ENCODE measurements at regions not wholly inside any gene's neighbourhood (a gene's known extent, or its start where the extent isn't known, plus 50 kb on each side); places are given as distances from the start of the nearest gene placed in this dataset.

- DNase-seq (ENCODE audit: low read depth in 2 of 2), result no peak
These were observed 161.5 kb upstream of the ESRRG start for GRCh38 chr1:216884614-216885229.

GRCh38 chr1:216883518-216883917, 160.3 kb upstream of the ESRRG start:
- DNase-seq (ENCODE audit: low read depth in 2 of 2), result no peak

GRCh38 chr1:216881695-216882094, 158.5 kb upstream of the ESRRG start:
- no peak for DNase-seq (ENCODE audit: low read depth in 2 of 2)

DNA sequence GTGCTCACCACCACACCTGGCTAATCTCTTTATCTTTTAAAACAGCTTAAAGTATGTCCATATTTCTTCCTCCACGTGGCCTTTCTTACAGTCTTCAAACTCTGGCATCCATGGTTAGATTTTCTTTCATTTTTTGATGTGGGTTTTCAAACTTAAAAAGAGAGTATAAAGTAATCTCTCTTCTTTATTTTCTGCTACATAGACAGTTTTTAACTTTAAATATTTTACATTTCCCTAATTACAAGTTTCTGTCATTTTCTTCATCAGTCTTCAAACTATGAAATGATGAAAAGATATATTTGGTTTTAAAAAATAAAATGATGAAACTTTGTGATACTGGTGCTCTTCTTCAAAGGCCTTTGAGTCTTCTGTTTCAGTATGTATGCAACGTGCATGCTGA, 143.5 kb upstream of the ESRRG start:
- no peak for DNase-seq (ENCODE audit: low read depth in 2 of 2)

DNA sequence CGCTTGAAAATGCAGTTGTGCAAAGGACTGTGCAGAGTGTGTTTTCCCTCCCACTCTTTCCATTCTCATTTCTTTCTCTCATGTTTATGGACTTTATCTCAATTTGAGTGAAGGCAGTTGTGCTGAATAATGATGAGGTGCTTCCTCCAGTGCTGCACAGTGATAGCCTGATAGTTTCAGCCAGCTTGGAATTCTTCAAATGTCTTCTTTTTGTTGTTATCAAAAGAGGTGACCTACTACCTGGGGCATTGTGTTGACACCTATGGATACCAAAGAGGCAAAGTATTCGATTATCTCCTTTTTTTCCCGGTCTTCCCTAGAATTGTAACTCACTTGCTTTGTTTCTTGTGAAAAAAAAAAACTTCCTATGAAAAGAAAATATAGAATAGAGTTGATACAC, 132.6 kb upstream of the ESRRG start:
- no peak for DNase-seq (ENCODE audit: low read depth in 2 of 2)

DNA sequence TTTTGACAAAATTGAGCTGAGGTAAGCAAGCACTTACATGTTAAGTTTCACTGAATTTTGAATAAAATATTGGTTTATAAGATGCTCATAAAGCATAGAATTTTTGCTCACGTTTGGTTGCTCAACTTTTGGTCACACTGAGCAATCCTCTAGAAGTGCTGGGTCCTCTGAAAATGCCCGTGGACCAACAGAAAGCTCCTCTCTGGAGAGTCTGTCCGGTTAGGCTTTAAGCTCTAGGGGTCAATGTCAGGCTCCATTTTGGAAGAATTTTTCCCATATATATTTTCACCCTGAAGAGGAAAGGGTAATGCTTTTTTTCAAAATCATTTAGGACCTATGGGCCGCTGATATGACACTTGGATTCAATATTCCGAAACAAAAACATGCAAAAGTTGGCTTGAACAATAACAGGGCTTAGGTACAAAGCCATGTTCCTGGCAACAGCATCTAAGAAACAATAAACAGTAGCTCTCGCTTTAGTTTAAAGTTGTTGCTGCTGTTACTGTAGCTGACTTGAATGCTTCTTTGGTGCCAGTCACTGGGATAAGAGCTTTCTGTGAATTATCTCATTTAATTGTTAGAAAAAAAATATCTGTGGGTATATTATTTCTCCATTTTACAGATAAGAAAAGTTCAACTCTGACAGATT, 131.7 kb upstream of the ESRRG start:
- no peak for DNase-seq (ENCODE audit: low read depth in 2 of 2)

GRCh38 chr1:216851073-216851472, 127.8 kb upstream of the ESRRG start:
- DNase-seq (ENCODE audit: low read depth in 2 of 2), result no peak

DNA sequence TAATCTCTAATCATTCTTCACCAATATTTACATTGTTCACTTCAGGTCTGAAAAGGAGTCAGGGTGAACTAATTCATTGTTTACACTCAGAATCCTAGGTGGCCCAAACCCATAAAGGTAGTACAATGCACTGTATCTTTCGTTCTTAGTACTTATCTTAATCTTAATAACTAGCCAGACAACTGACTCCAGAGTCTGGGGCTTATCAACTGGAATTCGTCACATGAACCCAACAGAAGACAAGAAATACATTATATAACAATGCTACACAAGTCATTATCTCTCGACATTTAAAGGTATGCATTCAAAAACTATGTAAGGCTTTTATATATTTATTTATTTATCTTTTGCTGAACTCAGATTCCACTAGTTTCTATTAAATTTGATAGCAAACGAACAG, 125.9 kb upstream of the ESRRG start:
- no peak for DNase-seq (ENCODE audit: low read depth in 2 of 2)

GRCh38 chr1:216847397-216848036, 124.3 kb upstream of the ESRRG start:
- DNase-seq (ENCODE audit: low read depth in 2 of 2), result no peak

DNA sequence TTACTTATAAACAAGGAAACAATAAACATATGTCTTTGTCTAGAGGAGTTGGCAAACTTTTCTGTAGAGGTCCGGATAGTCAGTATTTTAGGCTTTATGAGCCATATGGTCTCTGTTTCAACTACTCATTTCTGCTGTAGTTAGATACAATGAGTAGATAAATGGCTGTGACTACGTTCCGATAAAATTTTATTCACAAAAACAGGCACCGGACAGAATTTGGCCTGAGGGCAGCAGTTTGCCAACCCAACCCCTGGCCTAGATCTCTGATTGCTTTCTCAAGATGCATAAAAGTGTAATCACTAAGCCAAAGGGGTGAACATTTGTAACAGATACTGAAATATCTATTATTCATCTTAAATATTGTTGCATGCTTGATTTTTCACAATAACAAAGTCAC, 123.1 kb upstream of the ESRRG start:
- DNase-seq (ENCODE audit: low read depth in 2 of 2), result no peak

- no peak for DNase-seq (ENCODE audit: low read depth in 2 of 2)
These were observed 120.2 kb upstream of the ESRRG start for GRCh38 chr1:216843409-216843808.

- no peak for DNase-seq (ENCODE audit: low read depth in 2 of 2)
These were observed 117.9 kb upstream of the ESRRG start for GRCh38 chr1:216841165-216841564.

- DNase-seq (ENCODE audit: low read depth in 2 of 2), result no peak
These were observed 113.1 kb upstream of the ESRRG start for GRCh38 chr1:216836316-216836715.

DNA sequence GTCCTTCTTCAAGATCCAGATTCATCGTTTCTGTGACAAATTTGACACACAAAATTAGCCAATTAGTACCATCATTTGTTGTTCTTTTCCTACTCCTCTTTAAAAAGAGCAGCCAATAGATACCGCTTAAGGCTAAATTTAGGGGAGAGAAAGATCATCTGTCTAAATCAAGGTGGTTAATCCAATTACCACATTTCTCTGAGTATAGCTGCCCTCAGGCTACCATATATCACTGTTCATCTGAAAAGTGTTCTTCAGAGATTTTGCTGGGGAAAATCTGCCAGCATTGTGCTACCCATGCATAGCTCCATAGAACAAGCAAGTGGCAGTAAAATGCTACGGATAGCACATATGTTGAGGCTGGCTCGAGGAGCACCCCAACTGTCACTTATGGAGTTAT, 110.3 kb upstream of the ESRRG start:
- no peak for DNase-seq (ENCODE audit: low read depth in 2 of 2)

- no peak for DNase-seq (ENCODE audit: low read depth in 2 of 2)
These were observed 109.0 kb upstream of the ESRRG start for GRCh38 chr1:216832192-216832591.

DNA sequence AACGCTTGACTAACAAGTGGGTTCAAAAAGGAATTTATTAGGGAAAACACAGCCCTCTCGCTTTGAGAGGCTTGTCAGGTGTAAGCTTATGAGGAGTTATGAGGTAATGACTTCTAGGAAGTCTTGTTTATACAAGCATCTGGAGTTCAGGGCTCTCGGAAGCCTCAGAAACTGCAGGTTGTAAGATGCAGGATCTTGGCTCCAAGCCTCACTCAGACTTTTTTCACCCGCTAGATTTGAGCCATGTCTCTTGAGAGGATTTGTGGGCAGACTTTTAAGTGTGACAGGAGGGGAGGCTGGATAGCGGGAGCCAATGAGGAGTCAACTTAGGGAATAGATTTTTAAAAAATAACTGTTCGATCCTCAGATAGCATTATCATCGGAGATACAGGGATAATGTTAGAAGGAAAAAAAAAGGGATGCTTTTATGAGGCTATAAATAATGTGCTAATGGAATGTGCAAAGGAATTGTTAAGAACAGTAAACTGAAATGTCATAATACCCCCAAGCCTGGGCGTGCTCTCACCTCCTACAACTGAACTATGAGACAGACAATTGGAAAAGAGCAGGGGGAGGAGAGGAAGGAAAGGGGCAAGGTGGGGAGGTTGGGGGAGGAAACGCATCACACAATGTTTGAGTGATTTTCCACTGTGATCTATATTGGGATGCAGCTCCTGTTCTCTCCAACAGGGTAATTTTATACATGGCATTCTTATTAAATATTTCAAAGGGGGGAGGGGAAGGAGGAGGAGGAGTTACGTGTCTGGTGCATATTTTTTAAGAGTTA, 107.4 kb upstream of the ESRRG start:
- DNase-seq (ENCODE audit: low read depth in 2 of 2), result peak in 1 of 2 donors; percentile 43

- DNase-seq (ENCODE audit: low read depth in 2 of 2), result no peak
These were observed 104.0 kb upstream of the ESRRG start for GRCh38 chr1:216827251-216827650.

- DNase-seq (ENCODE audit: low read depth in 2 of 2), result no peak
These were observed 103.4 kb upstream of the ESRRG start for GRCh38 chr1:216826646-216827045.

DNA sequence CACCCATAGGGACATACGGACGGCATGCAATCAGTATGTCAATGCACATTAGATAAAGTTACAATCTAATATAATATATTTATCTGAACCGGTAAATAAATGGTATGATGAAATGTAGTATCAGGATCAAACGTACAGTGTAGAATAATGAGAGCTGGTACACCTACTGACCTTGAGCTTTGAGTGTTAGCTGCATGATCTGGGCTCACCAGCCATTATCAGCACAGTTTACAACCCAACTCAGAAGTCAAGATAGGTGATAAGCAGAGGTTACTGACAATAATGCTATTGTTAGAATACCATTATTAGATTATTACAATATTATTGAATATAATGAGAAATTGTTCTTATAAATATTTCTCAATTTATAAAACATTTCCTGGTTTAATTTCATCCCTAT, 103.0 kb upstream of the ESRRG start:
- no peak for DNase-seq (ENCODE audit: low read depth in 2 of 2)

DNA sequence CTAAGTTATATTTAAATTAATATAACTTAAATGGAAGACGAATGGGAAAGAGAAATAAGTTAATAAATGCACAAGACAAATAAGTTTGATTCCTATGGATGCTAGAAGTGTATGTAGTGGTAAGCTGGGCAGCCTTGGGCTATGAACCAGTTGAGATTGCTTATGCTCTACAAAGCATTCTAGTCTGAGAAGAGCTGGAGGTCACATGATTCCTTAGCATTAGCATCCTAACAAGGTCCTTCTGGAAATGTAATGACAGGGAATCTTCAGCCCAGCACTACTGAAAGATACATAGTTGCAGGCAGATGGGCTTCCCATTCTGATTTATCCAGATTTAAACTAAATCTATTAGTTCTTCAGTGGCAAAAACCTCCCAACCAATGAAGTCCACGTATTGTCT, 102.3 kb upstream of the ESRRG start:
- DNase-seq (ENCODE audit: low read depth in 2 of 2), result no peak

DNA sequence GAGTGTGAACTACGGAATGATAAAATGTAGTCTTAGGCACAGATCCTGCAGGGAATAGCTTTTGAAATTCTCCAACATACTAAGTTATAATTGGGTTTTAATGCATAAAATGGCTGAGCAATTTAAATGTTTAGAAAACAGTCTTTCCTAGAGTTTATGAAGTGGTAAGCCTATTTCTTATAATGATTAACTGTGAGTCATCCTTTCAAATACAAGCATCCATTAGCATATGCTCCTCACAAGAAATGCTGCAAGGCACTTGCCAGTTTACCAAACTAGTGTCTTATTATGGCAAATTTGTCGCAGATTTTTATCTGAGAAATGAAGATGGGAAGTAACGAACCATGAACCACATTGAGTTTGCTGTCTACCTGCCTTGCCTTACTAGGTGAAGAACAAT, 101.3 kb upstream of the ESRRG start:
- no peak for DNase-seq (ENCODE audit: low read depth in 2 of 2)

DNA sequence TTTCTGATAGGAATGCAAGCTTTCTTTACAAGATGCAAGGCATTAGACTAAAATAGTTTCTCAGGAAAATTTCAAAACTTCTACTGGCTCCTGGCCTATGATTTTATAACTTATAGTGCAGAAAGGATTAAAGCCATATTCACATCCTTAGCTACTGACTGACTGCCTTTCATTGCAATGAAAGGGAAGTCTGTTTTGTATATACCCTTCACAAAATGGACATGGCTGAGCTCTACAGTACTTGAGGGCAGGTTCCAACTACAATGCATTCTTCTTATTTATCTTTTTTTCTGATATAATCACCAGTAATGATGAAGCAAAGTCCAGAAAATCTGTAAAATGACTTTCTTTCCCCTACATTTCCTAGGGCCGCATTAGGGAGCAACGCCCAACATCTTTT, 100.5 kb upstream of the ESRRG start:
- DNase-seq (ENCODE audit: low read depth in 2 of 2), result no peak

Data from dermis microvascular lymphatic vessel endothelial cell (primary cell).